IPS-NIHi7 (cell line): ENCODE measurements at regions not wholly inside any gene's neighbourhood (a gene's known extent, or its start where the extent isn't known, plus 50 kb on each side); places are given as distances from the start of the nearest gene placed in this dataset.
"Not testable (repeated sequence)": the region's sequence is repeated elsewhere in the genome, so short reads cannot be mapped to it uniquely, and the experiment has no call there.

Experiments
- DNase-seq: peaks from one replicate; pipeline ENCODE4 v3.0.0; 2012; ENCODE audit warnings: mixed read lengths; ENCODE audit errors: extremely low spot score

DNA sequence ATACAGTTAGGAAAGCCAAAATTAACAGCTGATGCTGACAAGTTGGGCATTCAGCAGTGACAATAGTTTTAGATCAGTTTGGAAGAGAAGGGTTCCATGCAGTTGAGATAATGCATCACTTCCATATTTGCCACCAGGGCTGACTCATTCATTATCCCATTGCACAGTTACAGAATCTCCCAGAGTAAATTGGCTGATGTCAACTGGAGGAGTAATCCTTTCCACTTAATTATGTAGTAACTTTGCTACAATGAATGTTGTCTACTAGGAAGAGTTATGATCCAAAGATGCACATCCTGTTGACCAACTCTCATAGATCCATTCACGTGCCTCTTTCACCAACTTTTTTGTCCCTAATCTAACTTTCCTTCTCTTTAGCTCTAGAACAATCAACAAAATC lies 123.3 kb upstream of the LUZP2 start:
- DNase-seq, result no peak

DNA sequence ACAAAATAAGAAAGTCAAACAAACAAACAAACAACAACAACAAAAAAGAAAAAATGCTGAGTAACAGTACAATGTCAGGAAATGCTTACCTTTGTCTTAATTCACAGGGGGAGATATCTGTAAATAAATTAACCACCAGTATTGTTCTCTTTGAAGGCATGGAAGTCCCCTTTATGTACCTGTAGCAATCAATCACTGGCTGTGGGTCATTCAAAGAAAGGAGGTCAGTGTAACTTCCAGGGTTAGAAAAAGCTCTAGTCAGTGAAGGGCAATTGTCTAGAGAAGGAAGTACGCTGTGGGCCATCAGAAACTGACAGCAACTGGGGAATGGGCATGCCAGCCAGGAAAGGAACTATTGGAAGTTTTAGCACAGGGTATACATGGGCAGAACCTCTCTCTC lies 121.5 kb upstream of the LUZP2 start:
- DNase-seq, result no peak

DNA sequence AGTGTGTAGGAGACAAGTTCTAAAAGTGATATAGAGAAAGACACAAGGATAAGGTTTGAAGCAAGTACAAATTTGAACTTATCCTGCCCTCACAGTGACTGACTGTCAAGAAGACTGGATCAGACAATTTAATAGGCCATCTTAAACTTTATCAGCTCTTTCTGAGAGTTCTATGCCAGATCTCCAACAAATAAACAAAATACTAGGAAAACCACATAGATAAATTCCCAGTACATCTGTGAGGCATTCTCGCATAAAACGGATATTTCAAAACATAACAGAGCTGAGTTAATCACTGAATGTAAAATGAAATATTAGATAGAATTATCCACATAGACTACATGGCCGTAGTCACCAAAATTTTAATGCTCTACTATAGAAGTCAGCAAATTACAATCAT lies 120.9 kb upstream of the LUZP2 start:
- DNase-seq, result no peak

DNA sequence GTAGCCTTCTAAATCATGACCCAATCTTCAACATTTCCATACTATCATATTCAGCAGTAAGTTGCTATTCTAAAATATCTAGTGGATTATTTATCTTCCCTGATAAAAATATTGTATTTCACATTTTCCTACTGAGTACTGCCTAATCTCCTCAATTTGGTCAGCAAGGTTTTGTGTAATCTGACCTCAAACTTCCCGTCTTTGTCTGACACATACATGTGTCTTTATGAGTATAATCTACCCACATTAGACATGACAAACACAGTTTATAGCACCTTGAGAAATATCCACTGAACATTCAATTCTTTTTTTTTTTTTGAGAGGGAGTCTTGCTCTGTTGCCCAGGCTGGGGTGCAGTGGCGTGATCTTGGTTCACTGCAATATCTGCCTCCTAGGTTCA lies 113.7 kb upstream of the LUZP2 start:
- no peak for DNase-seq

DNA sequence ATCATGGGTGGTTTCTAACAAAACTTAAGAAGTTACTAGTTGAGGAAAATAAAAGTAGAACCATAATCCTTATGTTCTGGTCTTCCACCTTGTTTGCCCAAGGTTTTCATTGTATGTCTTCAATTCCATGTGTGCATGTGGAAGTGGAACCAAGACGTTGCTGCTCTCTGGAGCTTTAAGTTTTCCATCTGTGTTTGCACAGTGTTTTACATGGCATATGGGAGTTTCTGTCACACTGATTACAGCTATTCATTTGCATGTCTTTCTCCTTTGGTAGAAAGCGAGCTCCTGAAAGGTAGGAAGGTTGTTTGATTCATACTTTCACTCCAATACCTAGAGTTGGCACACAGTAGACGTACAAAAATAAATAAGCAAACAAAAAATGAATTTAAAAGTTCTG lies 112.6 kb upstream of the LUZP2 start:
- no peak for DNase-seq

DNA sequence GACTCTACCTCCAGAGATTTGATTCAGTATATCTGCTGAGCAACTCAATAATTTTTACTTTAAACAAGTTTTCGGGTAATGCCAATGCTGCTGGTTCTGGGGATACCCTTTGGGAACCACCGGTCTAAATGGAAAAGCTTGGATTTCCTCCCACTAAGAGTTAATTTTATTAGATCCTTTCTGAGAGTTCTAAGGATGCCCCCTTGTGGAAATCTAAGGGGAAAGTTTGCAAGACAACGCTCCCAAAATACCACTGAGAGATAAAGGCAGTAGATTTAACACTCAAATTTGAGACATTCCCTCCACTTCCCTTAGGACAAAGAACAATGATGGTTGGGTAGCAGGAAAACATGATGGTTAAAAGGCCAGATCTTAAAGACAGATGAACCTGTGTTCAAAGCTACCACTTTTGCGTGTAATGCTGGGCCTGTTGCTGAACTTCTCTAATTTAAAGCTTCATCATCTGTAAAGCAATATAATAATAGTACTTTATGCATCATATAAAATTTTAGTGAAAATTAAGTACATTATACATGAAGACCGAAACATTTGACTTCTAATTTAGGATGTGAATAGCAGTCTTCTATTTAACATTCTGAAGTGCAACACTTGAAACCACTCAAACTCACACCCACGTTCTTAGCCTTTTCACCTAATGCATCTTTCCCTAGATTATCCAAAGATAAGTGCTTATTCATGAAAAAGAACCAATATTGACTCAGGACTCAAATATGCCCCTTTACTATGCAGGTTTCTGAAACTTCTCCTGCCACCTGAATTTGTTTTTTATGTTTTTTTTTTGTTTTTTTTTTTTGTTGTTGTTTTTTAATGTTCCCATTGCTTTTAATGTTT lies 110.1 kb upstream of the LUZP2 start:
- DNase-seq, result peak; percentile 43

DNA sequence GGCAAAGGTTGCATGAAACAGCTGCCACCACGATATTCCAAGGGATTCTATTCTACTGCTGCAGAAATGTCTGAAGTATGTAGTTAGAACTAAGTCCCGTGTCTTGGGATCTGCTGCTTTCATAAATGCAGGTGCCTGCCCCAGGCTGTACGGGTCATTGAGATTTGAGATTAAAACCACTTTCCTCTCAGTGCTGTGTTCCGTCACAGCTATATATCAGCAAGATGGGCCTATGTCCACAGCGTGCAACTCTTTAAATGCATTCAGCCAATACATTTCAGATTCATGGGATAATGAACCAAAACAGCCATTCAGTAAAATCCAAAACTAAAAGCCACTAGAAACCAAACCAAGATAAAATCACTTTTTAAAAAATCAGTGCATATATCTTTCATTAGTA lies 107.3 kb upstream of the LUZP2 start:
- DNase-seq, result no peak

DNA sequence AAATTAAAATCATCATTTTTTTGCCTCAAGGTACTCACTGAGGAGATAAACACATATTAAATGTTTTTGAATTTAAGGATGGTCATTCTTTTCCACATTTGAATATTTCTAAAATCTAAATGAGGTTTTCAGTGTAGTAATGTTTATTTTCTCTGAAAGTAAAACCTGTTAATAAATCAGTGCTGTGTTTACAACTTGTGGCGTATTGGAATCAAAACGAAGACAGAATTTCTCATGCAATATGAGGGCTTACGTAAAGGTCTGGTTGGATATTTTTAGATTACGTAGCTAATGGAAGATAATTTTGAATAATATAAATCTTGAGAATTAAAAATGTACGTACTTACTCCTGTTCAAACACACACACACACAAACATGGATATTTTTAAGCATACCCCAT lies 106.8 kb upstream of the LUZP2 start:
- DNase-seq, result no peak

DNA sequence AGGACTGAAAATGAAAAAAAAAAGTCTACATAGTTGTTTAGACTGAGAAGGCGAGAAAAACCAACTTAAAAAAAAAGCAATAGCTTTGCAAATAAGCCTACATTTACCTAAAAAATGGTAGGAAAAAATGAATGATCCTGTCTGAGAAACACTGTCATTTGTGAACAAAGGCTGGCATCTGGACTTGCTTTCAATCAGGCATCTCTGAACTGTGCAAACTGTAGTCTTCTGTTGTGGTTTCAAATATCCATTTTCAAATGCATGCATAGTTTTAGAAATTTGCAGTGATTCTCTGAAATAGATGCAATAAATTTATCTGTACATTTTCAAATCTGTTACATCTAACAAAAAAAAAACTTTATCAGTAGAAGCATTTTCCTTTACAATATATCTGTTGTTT lies 106.1 kb upstream of the LUZP2 start:
- no peak for DNase-seq

DNA sequence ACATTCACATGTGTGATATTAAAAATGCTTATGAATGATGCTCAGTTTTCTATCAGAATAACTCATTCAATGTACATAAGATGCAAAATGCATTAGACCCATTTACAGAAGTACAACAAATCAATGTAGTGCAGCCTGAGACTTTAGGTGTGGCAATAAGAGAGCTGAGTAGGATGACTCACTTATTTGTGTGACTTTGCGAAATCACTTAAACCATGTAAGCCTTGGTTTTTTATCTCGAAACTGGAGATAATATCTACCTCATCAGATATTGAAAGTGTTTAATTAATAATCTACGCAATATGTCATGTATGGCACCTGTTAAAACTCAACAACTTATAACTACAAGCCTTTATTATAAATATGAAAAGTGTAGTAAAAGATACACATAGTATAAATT lies 105.7 kb upstream of the LUZP2 start:
- no peak for DNase-seq

DNA sequence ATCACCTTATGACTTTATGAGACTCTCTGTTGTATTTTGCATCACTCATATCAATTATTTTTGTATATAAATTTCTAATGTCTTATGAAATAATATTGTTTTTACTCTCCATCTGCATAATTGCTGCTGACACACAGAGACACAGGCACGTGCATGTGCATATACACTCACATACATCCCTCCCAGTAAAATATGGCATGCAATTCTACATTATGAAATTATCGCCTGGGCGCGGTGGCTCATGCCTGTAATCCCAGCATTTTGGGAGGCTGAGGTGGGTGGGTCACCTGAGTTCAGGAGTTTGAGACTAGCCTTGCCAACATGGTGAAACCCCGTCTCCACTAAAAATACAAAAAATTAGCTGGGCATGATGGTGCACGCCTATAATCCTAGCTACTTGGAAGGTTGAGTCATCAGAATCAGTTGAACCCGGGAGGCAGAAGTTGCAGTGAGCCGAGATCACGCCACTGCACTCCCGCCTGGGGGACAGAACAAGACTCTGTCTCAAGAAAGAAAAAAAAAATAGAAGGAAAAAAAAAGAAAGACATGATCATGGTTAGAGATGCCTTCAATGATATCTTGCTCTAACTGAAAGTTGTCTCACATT lies 96.7 kb upstream of the LUZP2 start:
- no peak for DNase-seq

DNA sequence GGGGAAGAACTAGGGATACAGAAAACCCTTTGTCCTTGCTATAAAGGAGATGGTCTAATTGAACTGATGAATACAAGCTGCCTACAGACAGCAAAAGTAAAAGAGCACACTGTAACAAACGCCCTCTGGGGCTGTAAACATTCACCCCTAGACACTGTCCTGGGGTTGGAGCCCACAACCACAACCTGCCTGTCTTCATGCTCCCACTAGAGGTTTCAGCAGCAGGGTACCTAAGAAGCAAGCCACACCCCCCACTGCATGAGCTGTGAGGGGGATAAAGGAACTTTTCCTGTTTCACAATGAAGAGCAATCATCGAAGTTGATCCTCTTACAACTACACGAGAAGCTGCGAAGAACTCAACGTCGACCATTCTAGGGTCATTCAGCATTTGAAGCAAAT lies 90.5 kb upstream of the LUZP2 start:
- no peak for DNase-seq

DNA sequence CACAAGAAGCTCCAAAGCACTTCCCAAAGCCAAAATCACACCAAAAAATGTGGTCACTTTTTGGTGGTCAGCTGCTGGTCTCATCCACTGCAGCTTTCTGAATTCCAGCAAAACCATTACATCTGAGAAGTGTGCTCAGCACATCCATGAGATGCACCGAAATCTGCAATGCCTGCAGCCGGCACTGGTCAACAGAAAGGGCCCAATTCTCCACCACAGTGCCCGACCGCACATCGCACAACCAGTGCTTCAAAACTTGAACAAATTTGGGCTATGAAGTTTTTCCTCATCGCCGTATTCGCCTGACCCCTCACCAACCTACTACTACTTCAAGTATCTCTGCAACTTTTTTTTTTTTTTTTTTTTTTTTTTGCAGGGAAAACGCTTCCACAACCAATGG lies 89.9 kb upstream of the LUZP2 start:
- DNase-seq, result no peak

DNA sequence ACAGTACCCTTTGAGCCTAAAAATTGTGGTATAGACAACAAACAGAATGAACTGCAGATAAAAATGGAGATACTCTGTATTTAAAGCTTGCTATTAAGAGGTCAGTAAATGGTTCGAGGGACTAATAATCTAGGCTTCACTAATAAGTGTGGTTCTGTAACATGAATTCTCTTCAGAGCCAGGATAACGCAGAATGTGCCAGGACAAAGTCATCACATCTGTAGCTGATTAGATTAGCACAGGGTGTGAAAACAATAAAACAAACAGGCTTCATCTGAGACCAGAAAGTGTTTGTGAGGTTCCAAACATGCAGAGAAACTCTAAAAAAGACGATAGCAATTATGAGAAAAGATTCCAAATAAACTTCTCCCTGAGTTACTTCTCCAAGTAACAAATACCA lies 89.1 kb upstream of the LUZP2 start:
- DNase-seq, result no peak

DNA sequence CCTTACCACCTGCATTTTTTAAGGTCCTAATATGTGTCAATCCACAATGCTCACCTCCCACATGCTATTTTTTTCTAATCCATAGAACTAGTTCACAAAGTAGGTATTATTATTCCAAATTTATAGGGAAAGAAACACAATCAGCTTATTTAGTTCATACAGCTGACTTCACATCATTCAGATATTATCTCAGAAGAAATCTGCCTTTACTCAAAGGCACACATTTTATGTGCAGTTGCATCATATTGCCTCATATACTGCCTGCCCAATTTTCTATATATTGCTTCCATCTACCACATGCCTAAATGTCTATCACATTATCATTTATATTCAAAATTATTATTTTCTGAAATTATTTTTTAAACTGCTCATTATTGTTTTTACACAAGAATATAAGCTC lies 88.7 kb upstream of the LUZP2 start:
- DNase-seq, result no peak

DNA sequence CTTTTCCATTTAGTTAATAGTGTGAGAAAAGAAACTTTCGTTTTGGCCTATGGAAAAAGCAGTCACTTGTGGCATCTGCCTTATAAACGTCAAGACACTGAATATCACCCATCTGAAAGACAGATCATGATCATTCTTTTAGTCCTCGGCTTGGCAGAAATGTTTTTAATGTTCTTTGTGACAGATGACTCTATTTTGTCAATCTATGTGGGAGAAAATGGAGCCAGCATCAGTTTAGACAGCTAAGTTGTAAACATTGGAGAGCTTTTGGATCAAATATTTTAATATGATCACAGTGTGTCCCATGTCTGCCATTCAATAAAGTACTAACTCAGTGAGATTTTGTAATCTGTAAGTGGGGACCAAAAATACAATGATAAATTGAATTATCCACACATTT lies 85.1 kb upstream of the LUZP2 start:
- DNase-seq, result no peak

DNA sequence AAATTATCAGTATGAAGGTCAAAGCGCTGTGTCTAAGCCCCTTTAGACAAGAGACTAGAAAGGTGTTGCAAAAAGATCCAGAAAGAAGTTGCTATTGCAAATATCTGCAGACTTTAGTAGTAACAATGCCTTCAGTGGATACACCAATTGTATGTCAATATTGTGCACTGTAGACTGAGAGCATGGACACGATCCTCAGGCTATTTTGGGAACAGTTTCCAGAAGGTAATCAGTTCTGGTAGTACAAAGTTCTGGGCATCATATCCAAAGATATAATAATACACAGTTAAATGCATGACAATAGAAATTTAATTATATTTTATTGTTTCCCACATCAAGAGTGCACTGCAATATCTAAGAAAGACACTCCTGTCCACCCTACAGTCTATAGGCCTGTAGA lies 84.1 kb upstream of the LUZP2 start:
- DNase-seq, result no peak

DNA sequence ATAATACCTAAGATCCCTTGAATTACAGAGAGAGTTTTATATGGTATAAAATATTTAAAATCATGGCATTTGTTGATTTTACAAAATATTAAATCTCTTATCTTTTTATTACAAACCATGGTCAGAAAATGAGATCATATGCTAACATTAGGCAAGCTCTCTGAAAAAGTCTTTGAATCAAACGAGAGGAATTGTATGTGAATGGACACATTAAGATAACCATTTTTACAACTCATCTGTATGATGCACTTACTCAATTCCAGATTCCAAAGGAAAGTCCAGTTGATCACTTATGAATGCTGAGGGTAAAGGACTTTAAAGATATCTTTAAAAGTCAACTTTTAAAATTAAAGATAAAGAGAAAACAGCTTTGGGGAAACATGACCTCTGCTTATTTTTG lies 83.5 kb upstream of the LUZP2 start:
- DNase-seq, result no peak

DNA sequence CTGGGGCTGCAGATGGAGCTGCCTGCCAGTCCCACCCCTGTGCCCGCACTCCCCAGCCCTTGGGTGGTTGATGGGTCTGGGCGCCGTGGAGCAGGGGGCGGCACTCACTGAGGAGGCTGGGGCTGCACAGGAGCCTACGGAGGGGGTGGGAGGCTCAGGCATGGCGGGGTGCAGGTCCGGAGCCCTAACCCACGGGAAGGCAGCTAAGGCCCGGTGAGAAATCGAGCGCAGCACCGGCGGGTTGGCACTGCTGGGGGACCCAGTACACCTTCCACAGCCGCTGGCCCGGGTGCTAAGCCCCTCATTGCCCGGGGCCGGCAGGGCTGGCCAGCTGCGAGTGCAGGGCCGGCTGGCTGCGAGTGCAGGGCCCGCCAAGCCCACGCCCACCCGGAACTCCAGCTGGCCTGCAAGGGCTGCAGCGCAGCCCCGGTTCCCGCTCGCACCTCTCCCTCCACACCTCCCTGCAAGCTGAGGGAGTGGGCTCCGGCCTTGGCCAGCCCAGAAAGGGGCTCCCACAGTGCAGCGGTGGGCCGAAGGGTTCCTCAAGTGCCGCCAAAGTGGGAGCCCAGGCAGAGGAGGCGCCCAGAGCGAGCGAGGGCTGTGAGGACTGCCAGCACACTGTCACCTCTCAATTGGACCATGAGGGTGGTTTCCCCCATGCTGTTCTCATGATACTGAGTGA lies 80.8 kb upstream of the LUZP2 start:
- DNase-seq, result not testable (repeated sequence)

DNA sequence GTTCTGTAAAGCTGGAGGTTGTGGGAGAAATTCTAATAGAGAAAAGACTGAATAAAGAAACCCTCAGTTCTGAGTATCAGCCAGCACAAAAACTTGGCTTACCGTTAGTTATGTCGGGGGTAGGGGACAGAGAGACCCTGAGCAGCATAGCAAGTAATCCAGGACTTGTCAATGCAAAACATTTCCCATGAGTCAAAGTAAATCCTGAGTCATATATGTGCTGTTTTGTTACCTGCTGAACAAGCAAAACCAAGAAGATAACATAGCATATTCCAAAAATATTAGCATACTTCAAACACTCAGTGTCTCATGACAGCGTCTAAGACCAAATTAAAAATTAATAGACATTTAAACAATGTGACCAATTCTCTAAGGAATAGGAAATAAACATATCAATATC lies 75.1 kb upstream of the LUZP2 start:
- no peak for DNase-seq

DNA sequence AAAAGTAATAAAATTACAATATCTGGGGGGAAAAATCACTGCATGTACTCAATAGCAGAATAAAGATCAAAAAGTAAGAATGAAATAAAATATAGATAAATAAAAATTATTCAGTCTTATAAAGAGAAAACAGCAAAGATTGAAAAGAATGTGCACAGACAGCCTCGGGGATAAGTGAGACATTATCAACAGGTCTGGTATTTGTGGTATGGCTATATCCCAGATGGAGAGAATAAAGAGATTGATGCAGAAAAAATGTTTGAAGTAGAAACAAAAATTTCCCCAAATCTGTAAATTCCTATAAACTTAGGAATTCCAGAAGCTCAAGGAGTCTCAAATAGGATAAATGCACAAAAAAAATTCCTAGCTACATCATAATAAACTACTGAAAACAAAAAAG lies 74.5 kb upstream of the LUZP2 start:
- DNase-seq, result no peak

DNA sequence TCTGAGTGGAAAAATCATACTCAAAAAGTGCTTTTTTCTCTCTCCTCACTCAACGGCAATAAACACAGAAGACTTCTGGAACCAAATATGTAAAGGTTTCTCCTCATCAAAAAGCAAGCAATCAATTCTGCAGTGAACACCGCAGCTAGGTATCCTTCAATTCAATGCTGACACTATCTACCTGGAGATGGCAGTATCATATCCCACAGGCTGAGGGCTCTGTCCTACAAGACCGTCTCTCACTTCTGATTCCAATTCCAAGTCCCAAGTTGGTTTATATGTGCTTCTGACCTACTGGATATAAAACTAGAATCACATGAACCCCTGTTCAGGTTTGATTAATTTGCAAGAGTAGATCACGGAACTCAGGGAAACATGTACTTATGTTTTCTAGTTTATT lies 59.7 kb upstream of the LUZP2 start:
- DNase-seq, result no peak
